ENCODE measurements at regions not wholly inside any gene's neighbourhood (a gene's known extent, or its start where the extent isn't known, plus 50 kb on each side); places are given as distances from the start of the nearest gene placed in this dataset.

DNA sequence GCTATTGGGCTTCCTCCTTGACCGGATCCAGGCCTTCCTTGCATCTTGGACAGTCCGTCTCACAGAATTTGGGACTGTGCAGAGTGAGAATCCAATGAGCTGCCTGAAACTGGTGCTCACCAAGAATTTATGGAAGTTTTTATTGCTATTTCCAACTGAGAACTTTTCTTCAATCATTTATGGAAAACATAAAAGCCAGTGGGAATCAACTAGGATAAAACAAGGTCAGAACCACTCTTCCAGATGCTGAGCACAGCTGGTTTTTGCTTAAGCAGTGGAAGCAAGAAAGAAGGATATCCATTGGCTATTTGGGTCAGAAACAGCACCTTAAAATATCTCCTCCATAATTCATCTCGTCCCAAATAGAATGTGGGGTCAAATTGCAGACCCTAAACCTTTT, 74.2 kb downstream of the CD83 start:
- Histone ChIP-seq H3K36me3 (ENCODE audit: control insufficient read depth in 2 of 2, insufficient read depth in 1 of 2, low read length in 2 of 2) (no peaks in the 10 kb centered on the region), H3K9me3 (ENCODE audit: control insufficient read depth, insufficient read depth, low read depth, low read length) (no peaks in the 10 kb centered on the region), H3K27ac (ENCODE audit: extremely low read depth, low read depth, low read length) (no peak overlapping the region), H3K4me1 (ENCODE audit: control insufficient read depth, insufficient read depth, low read length) (peaks cover 28% of the 10 kb centered on the region), H3K4me3 (ENCODE audit: low read depth, low read length) (no peak overlapping the region)
- TF ChIP-seq, protein P1, sequence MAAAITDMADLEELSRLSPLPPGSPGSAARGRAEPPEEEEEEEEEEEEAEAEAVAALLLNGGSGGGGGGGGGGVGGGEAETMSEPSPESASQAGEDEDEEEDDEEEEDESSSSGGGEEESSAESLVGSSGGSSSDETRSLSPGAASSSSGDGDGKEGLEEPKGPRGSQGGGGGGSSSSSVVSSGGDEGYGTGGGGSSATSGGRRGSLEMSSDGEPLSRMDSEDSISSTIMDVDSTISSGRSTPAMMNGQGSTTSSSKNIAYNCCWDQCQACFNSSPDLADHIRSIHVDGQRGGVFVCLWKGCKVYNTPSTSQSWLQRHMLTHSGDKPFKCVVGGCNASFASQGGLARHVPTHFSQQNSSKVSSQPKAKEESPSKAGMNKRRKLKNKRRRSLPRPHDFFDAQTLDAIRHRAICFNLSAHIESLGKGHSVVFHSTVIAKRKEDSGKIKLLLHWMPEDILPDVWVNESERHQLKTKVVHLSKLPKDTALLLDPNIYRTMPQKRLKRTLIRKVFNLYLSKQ (tag by site-specific recombination; IDR thresholded peaks at IDR 0.05; ENCODE audit: borderline replicate concordance): no peak
- TF ChIP-seq ZNF626 (tag by site-specific recombination; IDR thresholded peaks at IDR 0.05): no peak
- no peak for TF ChIP-seq ZNF558 (tag by site-specific recombination; IDR thresholded peaks at IDR 0.05)
- TF ChIP-seq ZNF133 (tag by site-specific recombination; IDR thresholded peaks at IDR 0.05): no peak
- no peak for TF ChIP-seq ZNF623 (tag by site-specific recombination; IDR thresholded peaks at IDR 0.05)
- TF ChIP-seq TRIM28 (IDR thresholded peaks at IDR 0.05; ENCODE audit: borderline replicate concordance, low read length): no peak
- TF ChIP-seq, protein P2, sequence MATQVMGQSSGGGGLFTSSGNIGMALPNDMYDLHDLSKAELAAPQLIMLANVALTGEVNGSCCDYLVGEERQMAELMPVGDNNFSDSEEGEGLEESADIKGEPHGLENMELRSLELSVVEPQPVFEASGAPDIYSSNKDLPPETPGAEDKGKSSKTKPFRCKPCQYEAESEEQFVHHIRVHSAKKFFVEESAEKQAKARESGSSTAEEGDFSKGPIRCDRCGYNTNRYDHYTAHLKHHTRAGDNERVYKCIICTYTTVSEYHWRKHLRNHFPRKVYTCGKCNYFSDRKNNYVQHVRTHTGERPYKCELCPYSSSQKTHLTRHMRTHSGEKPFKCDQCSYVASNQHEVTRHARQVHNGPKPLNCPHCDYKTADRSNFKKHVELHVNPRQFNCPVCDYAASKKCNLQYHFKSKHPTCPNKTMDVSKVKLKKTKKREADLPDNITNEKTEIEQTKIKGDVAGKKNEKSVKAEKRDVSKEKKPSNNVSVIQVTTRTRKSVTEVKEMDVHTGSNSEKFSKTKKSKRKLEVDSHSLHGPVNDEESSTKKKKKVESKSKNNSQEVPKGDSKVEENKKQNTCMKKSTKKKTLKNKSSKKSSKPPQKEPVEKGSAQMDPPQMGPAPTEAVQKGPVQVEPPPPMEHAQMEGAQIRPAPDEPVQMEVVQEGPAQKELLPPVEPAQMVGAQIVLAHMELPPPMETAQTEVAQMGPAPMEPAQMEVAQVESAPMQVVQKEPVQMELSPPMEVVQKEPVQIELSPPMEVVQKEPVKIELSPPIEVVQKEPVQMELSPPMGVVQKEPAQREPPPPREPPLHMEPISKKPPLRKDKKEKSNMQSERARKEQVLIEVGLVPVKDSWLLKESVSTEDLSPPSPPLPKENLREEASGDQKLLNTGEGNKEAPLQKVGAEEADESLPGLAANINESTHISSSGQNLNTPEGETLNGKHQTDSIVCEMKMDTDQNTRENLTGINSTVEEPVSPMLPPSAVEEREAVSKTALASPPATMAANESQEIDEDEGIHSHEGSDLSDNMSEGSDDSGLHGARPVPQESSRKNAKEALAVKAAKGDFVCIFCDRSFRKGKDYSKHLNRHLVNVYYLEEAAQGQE (tag by site-specific recombination; IDR thresholded peaks at IDR 0.05): no peak
- TF ChIP-seq ZNF140 (tag by site-specific recombination; IDR thresholded peaks at IDR 0.05): no peak
- TF ChIP-seq ZBTB21 (tag by site-specific recombination; IDR thresholded peaks at IDR 0.05): no peak
- TF ChIP-seq, protein P3, sequence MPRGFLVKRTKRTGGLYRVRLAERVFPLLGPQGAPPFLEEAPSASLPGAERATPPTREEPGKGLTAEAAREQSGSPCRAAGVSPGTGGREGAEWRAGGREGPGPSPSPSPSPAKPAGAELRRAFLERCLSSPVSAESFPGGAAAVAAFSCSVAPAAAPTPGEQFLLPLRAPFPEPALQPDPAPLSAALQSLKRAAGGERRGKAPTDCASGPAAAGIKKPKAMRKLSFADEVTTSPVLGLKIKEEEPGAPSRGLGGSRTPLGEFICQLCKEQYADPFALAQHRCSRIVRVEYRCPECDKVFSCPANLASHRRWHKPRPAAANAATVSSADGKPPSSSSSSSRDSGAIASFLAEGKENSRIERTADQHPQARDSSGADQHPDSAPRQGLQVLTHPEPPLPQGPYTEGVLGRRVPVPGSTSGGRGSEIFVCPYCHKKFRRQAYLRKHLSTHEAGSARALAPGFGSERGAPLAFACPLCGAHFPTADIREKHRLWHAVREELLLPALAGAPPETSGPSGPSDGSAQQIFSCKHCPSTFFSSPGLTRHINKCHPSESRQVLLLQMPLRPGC (tag by site-specific recombination; IDR thresholded peaks at IDR 0.05): no peak
- no peak for TF ChIP-seq ZNF677 (tag by site-specific recombination; IDR thresholded peaks at IDR 0.05)
- TF ChIP-seq ZNF169 (tag by site-specific recombination; IDR thresholded peaks at IDR 0.05): no peak
- TF ChIP-seq ZNF600 (tag by site-specific recombination; IDR thresholded peaks at IDR 0.05): no peak
- TF ChIP-seq, protein P4, sequence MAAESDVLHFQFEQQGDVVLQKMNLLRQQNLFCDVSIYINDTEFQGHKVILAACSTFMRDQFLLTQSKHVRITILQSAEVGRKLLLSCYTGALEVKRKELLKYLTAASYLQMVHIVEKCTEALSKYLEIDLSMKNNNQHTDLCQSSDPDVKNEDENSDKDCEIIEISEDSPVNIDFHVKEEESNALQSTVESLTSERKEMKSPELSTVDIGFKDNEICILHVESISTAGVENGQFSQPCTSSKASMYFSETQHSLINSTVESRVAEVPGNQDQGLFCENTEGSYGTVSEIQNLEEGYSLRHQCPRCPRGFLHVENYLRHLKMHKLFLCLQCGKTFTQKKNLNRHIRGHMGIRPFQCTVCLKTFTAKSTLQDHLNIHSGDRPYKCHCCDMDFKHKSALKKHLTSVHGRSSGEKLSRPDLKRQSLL (tag by site-specific recombination; IDR thresholded peaks at IDR 0.05): no peak
- no peak for TF ChIP-seq RBAK (tag by site-specific recombination; IDR thresholded peaks at IDR 0.05)
- no peak for TF ChIP-seq ZNF426 (tag by site-specific recombination; IDR thresholded peaks at IDR 0.05)
- TF ChIP-seq ZNF202 (tag by site-specific recombination; IDR thresholded peaks at IDR 0.05; ENCODE audit: borderline replicate concordance): no peak
- no peak for TF ChIP-seq ZNF610 (tag by site-specific recombination; IDR thresholded peaks at IDR 0.05; ENCODE audit: borderline replicate concordance)
- TF ChIP-seq ZNF114 (tag by site-specific recombination; IDR thresholded peaks at IDR 0.05): no peak
- TF ChIP-seq, protein P5, sequence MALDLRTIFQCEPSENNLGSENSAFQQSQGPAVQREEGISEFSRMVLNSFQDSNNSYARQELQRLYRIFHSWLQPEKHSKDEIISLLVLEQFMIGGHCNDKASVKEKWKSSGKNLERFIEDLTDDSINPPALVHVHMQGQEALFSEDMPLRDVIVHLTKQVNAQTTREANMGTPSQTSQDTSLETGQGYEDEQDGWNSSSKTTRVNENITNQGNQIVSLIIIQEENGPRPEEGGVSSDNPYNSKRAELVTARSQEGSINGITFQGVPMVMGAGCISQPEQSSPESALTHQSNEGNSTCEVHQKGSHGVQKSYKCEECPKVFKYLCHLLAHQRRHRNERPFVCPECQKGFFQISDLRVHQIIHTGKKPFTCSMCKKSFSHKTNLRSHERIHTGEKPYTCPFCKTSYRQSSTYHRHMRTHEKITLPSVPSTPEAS (tag by site-specific recombination; IDR thresholded peaks at IDR 0.05): no peak
- ChIA-PET CTCF (interaction anchor here (0.6 to 1.0 kb wide), 4 partner anchors 125 to 608 kb away, joined by 3 to 7 read pairs (median 4); no protein-coding TSS in a partner anchor), POLR2A (no interaction called here)
